Mesothelial cell of epicardium (in vitro differentiated cells): ENCODE measurements at regions not wholly inside any gene's neighbourhood (a gene's known extent, or its start where the extent isn't known, plus 50 kb on each side); places are given as distances from the start of the nearest gene placed in this dataset.

Source experiments
- DNase-seq, 2 experiments: peaks; one replicate each; pipeline ENCODE4 v3.0.0; 2021; ENCODE audit warnings: low spot score in 2 of 2; ENCODE audit not compliant: unreplicated experiment in 2 of 2
- H3K27ac Mint-ChIP-seq: 2 replicates; pipeline ENCODE4 v1.8.0; 2021; ENCODE audit warnings: mixed read lengths
- H3K27me3 Mint-ChIP-seq: 2 replicates; pipeline ENCODE4 v1.8.0; 2021; ENCODE audit warnings: low read depth, mixed read lengths
- H3K36me3 Mint-ChIP-seq: 2 replicates; pipeline ENCODE4 v1.8.0; 2021; ENCODE audit warnings: mixed read lengths
- H3K4me1 Mint-ChIP-seq: 2 replicates; pipeline ENCODE4 v1.8.0; 2021; ENCODE audit warnings: mixed read lengths
- H3K4me3 Mint-ChIP-seq: 2 replicates; pipeline ENCODE4 v1.8.0; 2021; ENCODE audit warnings: mild to moderate bottlenecking, moderate library complexity, mixed read lengths
- H3K9me3 Mint-ChIP-seq: 2 replicates; pipeline ENCODE4 v1.8.0; 2021; ENCODE audit warnings: mixed read lengths
- CTCF ChIP-seq: fragments of 200-600 bp; sonication (generic); IDR thresholded peaks from one replicate; pipeline ENCODE4 v1.5.0; 2021; ENCODE audit warnings: antibody characterized with exemption; ENCODE audit not compliant: unreplicated experiment

DNA sequence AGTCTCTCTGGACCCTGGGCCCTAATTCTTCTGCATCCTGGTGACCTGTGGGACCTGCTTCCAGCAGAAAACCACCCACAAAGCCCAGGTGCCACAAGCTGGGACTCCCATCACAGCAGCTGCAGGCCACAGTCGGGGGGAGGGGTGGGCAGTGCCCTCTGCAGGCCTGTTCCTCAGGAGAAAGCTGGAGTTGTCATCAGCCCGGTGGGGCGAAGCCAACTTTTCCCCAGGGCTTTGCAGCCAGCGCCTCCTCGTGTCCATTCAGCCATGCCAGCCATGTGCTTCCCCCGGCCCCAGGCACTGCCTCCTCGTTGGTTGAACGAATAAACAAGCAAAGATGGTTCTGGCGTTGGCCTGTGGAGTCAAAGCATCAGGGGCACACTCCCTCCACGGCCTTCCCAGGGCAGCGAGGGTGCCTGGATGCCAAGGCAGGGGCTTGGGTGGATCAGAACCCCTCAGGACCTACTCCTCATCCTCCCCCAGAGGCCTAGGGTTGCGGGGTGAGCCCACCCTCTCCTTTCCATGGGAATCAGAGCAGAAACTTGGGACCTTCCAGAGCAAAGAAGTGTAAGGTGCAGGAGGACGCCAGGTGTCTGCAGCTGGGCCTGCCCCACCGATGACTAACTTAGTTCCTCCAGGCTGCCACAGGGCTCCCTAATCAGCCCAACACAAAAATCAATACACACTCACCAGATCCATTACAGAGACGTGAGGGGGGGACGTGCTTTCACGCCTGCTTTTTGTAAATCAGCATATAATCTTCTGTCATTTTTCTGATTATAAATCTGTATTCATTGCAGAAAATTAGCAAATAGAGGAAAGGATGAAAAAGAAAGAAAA, 75.7 kb upstream of the RAB6C start:
- H3K27me3 Mint-ChIP-seq, result no peaks in the 10 kb centered on the region
- peak in 1 of 2 experiments; percentile 38 for DNase-seq
- peaks cover 23% of the 10 kb centered on the region for H3K9me3 Mint-ChIP-seq
- peaks cover 14% of the 10 kb centered on the region for H3K4me1 Mint-ChIP-seq
- H3K27ac Mint-ChIP-seq, result no peak overlapping the region
- H3K36me3 Mint-ChIP-seq, result no peaks in the 10 kb centered on the region
- no peak for TF ChIP-seq CTCF
- H3K4me3 Mint-ChIP-seq, result no peak overlapping the region

- Mint-ChIP-seq H3K27me3 (no peaks in the 10 kb centered on the region), H3K4me3 (no peak overlapping the region), H3K4me1 (peaks cover 14% of the 10 kb centered on the region), H3K27ac (no peak overlapping the region), H3K9me3 (peaks cover 15% of the 10 kb centered on the region), H3K36me3 (no peaks in the 10 kb centered on the region)
- peak in 1 of 2 experiments; percentile 20 for DNase-seq
- TF ChIP-seq CTCF, result no peak
Measured at GRCh38 chr2:129904532-129905446, 74.7 kb upstream of the RAB6C start.

DNA sequence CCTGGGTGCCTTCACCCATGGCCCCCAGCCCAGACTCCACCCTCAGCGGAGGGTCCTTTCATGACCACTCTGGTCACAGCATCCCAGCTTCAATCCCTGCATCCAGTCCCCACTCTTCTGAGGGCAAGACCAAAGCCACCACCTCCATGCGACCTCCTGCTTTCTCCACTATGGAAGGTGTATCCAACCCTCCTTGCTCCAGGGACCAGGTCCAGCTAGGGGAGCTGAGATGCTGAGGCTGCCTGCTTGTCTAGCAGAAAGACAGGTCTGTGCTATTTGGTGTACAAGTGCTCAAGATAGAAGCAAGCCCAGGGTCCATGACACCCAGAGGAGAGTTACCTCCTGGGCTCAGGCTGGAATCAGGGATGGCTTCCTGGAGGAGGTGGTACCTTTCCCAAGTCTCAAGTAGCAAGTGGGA, 73.8 kb upstream of the RAB6C start:
- Mint-ChIP-seq H3K4me3 (no peak overlapping the region), H3K4me1 (peaks cover 14% of the 10 kb centered on the region), H3K9me3 (peaks cover 6% of the 10 kb centered on the region), H3K27me3 (no peaks in the 10 kb centered on the region), H3K27ac (no peak overlapping the region), H3K36me3 (no peaks in the 10 kb centered on the region)
- no peak for TF ChIP-seq CTCF
- peak in 1 of 2 experiments; percentile 21 for DNase-seq

DNA sequence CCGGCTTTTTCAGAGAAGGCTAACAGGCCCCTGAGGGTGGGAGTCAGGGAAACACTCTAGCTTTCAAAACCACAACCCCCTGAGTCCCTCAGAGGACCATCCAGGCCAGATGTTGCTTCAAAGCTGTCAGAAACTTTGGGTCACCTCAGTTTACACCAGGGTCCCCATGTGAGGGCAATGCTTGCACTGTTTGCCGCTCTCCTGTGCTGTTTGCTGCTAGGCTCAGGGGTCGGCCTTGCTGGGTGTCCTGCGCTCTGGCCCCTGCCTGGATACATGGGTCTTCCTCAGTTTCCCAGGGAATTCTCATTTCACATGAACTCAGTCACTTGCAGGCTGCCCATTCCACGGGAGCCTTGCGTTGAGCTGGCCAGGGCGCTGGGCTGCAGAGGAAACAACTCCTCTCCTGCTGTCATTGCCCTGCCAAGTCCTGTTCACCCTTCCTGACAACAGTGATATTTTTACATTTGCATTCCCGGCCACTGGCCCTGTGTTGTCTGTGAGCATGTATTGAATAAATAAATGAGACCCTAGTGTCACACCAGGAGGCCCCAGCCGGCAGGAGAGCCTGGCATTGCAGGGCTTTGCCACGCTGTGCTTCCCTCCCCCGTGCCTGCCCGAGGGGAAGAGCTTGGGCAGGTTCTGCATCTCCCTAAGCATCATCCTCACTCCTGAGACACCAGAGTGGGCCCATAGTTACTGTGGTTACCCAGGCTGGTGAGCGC, 73.2 kb upstream of the RAB6C start:
- Mint-ChIP-seq H3K27ac (no peak overlapping the region), H3K36me3 (no peaks in the 10 kb centered on the region), H3K4me3 (no peak overlapping the region), H3K4me1 (peaks cover 14% of the 10 kb centered on the region), H3K27me3 (no peaks in the 10 kb centered on the region), H3K9me3 (peaks cover 2% of the 10 kb centered on the region)
- peak in 1 of 2 experiments; percentile 29 for DNase-seq
- TF ChIP-seq CTCF, result no peak

DNA sequence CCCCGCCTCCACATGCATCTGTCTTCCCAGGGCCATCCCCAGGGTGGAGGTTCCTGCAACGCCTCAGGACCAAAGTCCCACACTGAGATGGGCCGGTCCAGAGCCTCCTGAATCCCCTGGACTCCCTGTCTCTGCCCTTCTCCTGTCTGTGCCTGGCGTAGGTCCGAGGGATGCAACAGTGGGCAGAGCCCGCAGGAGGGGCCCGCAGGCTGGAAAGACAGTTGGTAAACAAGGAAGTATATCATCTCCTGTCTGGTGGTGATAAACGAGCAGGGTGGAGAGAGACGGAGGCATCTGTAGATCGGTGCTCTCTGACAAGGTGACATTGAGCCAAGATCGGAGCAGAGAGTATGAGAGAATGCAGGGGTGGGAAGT, 72.6 kb upstream of the RAB6C start:
- TF ChIP-seq CTCF, result no peak
- Mint-ChIP-seq H3K9me3 (no peaks in the 10 kb centered on the region), H3K36me3 (no peaks in the 10 kb centered on the region), H3K27ac (no peak overlapping the region), H3K4me3 (no peak overlapping the region), H3K27me3 (no peaks in the 10 kb centered on the region), H3K4me1 (peaks cover 14% of the 10 kb centered on the region)
- DNase-seq, result peak in 1 of 2 experiments; percentile 34
